Panc1 (cell line): ENCODE measurements at regions not wholly inside any gene's neighbourhood (a gene's known extent, or its start where the extent isn't known, plus 50 kb on each side); places are given as distances from the start of the nearest gene placed in this dataset.

Experiments used
- ATAC-seq: fragments of 200-7000 bp; cut with Tn5 transposase; 2 replicates; pipeline ENCODE4 v1.9.1; 2020; ENCODE audit warnings: mild to moderate bottlenecking, moderate library complexity
- BruUV-seq: library from RNA; stranded (reverse); fragments of 400-500 nt; replicated peaks from 2 replicates; lab custom pipeline; 2021; lab: Mats Ljungman, UMichigan
- CTCF ChIA-PET: fragments of 300-600 bp; sonication (Branson Sonifier 250); formaldehyde crosslinking; loops from one replicate; lab custom pipeline; 2022; ENCODE audit warnings: antibody characterized with exemption; lab: Charles Lee
- POLR2A ChIA-PET: fragments of 300-600 bp; sonication (Branson Sonifier 250); formaldehyde crosslinking; loops from one replicate; lab custom pipeline; 2022; ENCODE audit warnings: antibody characterized with exemption; lab: Charles Lee
- DNase-seq: peaks from one replicate; pipeline ENCODE4 v3.0.0-alpha.2; 2010; ENCODE audit warnings: low read depth, low spot score
- H3K27ac ChIP-seq: 2 replicates; pipeline ENCODE4 v1.5.1; 2011; ENCODE audit warnings: mild to moderate bottlenecking, low read length, inconsistent platforms
- H3K27me3 ChIP-seq: fragments of 200-500 bp; sonication (Bioruptor generic); 2 replicates; pipeline ENCODE4 v1.6.0; 2014; ENCODE audit warnings: low read length, inconsistent platforms; ENCODE audit not compliant: control insufficient read depth, insufficient read depth
- H3K36me3 ChIP-seq: fragments of 200-500 bp; sonication (Bioruptor generic); 2 replicates; pipeline ENCODE4 v1.5.1; 2014; ENCODE audit warnings: inconsistent platforms, mild to moderate bottlenecking, low read length, moderate library complexity; ENCODE audit not compliant: control insufficient read depth, insufficient read depth
- H3K4me1 ChIP-seq: 2 replicates; pipeline ENCODE4 v1.5.1; 2011; ENCODE audit warnings: inconsistent platforms, mild to moderate bottlenecking, low read length, moderate library complexity; ENCODE audit not compliant: control insufficient read depth, insufficient read depth
- H3K4me3 ChIP-seq, 2 experiments: 2 replicates each; pipeline ENCODE4 v1.5.1; 2011 to 2012; ENCODE audit warnings: low read depth in 2 of 2, low read length in 2 of 2, mild to moderate bottlenecking in 2 of 2, inconsistent platforms in 1 of 2, moderate library complexity in 1 of 2
- H3K9me3 ChIP-seq: fragments of 200-500 bp; sonication (Bioruptor generic); 2 replicates; pipeline ENCODE4 v1.5.1; 2014; ENCODE audit warnings: low read depth, mild to moderate bottlenecking, inconsistent platforms, low read length, moderate library complexity; ENCODE audit not compliant: control insufficient read depth, insufficient read depth
- POLR2AphosphoS5 ChIP-seq: IDR thresholded peaks from 2 replicates; pipeline ENCODE4 v1.6.1; 2012; ENCODE audit warnings: mild to moderate bottlenecking, low read depth, low read length, moderate library complexity
- REST ChIP-seq, 2 experiments: IDR thresholded peaks; 2 replicates each; pipeline ENCODE4 v1.6.1; 2011 to 2012; ENCODE audit warnings: low read depth in 2 of 2, control low read depth in 1 of 2, low read length in 1 of 2, mild to moderate bottlenecking in 1 of 2, moderate library complexity in 1 of 2; ENCODE audit not compliant: insufficient read depth in 1 of 2
- SIN3A ChIP-seq: IDR thresholded peaks from 2 replicates; pipeline ENCODE4 v1.6.1; 2012; ENCODE audit warnings: low read depth, mild to moderate bottlenecking, low read length, moderate library complexity, borderline replicate concordance; ENCODE audit not compliant: insufficient read depth
- TCF7L2 ChIP-seq: IDR thresholded peaks from 2 replicates; pipeline ENCODE4 v1.6.1; 2011; ENCODE audit warnings: mild to moderate bottlenecking, low read depth, low read length, inconsistent platforms
- in situ Hi-C: cut with HindIII; loops from 2 replicates; pipeline ENCODE4 v1.10.0; 2016; ENCODE audit warnings: low sequenced_read_pairs, low pct_unique_long_range_greater_than_20kb
- intact Hi-C: fragments of 100-400 bp; cut with micrococcal nuclease; formaldehyde crosslinking; loops from one replicate; pipeline ENCODE4 v1.10.0; 2022; ENCODE audit not compliant: unreplicated experiment
- TF ChIP-seq, protein P1 (sequence below): fragments of 450-650 bp; IDR thresholded peaks from 2 replicates; pipeline ENCODE4 v1.5.1; 2017; ENCODE audit warnings: mild to moderate bottlenecking

DNA sequence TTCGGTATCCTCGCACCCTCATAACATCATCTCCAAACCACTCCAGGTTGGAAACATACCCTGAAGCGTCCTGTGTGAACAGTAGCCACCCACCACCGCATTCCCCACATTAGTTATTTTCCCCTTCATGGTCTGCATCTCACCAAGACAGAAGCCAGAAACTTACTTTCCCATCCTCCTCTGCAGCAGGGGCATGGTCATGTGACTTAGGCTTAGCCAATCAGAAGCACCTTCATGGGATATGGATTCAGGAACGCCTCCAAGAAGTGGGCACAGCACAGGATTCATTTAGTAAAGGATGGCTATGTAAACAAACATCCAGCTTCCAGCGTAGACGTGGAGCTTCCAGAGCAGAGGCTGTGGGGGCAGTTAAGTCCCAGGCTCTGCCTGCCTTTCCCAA is 130.3 kb downstream of the AXIN2 start:
- no peak for DNase-seq
- no peak overlapping the region for H3K4me3 ChIP-seq
- POLR2A ChIA-PET: no interaction called here
- H3K9me3 ChIP-seq: no peaks in the 10 kb centered on the region
- H3K4me1 ChIP-seq: no peaks in the 10 kb centered on the region
- CTCF ChIA-PET: no interaction called here
- H3K27me3 ChIP-seq: no peaks in the 10 kb centered on the region
- intact Hi-C loops: no loop called here
- in situ Hi-C loops: no loop called here
- H3K36me3 ChIP-seq: no peaks in the 10 kb centered on the region
- H3K27ac ChIP-seq: no peak overlapping the region
- TF ChIP-seq TCF7L2 (no peak), POLR2AphosphoS5 (no peak), REST (IDR thresholded peaks at IDR 0.05; ENCODE audit: insufficient read depth in 1 of 2, low read depth in 2 of 2, low read length in 1 of 2) (no peak), SIN3A (no peak)
- TF ChIP-seq, protein P1, sequence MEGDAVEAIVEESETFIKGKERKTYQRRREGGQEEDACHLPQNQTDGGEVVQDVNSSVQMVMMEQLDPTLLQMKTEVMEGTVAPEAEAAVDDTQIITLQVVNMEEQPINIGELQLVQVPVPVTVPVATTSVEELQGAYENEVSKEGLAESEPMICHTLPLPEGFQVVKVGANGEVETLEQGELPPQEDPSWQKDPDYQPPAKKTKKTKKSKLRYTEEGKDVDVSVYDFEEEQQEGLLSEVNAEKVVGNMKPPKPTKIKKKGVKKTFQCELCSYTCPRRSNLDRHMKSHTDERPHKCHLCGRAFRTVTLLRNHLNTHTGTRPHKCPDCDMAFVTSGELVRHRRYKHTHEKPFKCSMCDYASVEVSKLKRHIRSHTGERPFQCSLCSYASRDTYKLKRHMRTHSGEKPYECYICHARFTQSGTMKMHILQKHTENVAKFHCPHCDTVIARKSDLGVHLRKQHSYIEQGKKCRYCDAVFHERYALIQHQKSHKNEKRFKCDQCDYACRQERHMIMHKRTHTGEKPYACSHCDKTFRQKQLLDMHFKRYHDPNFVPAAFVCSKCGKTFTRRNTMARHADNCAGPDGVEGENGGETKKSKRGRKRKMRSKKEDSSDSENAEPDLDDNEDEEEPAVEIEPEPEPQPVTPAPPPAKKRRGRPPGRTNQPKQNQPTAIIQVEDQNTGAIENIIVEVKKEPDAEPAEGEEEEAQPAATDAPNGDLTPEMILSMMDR: no peak
- ATAC-seq: no peak
- BruUV-seq: no TSS peak

- peak; percentile 12; the same call in 1 of the 2 replicates for ATAC-seq
- Histone ChIP-seq H3K27ac (no peak overlapping the region), H3K4me3 (no peak overlapping the region), H3K36me3 (no peaks in the 10 kb centered on the region), H3K27me3 (no peaks in the 10 kb centered on the region), H3K4me1 (no peaks in the 10 kb centered on the region), H3K9me3 (no peaks in the 10 kb centered on the region)
- DNase-seq: no peak
- CTCF ChIA-PET: no interaction called here
- no peak for TF ChIP-seq TCF7L2
- no peak for TF ChIP-seq SIN3A
- no peak for TF ChIP-seq REST (IDR thresholded peaks at IDR 0.05; ENCODE audit: insufficient read depth in 1 of 2, low read depth in 2 of 2, low read length in 1 of 2)
- no peak for TF ChIP-seq POLR2AphosphoS5
- TF ChIP-seq, protein P1: no peak
- POLR2A ChIA-PET: no interaction called here
- BruUV-seq: no TSS peak
- intact Hi-C loops: no loop called here
- in situ Hi-C loops: no loop called here
Measured at GRCh38 chr17:65430209-65430833, 131.1 kb downstream of the AXIN2 start.
